ENCODE measurements at regions not wholly inside any gene's neighbourhood (a gene's known extent, or its start where the extent isn't known, plus 50 kb on each side); places are given as distances from the start of the nearest gene placed in this dataset.
"Not testable (repeated sequence)": the region's sequence is repeated elsewhere in the genome, so short reads cannot be mapped to it uniquely, and the experiment has no call there.

- DNase-seq: no peak
These were observed 133.8 kb upstream of the CLEC14A start for GRCh38 chr14:38389681-38390080.

GRCh38 chr14:38387821-38388220 is 131.9 kb upstream of the CLEC14A start:
- no peak for DNase-seq

- no peak for DNase-seq
These were observed 129.9 kb upstream of the CLEC14A start for GRCh38 chr14:38385836-38386235.

DNA sequence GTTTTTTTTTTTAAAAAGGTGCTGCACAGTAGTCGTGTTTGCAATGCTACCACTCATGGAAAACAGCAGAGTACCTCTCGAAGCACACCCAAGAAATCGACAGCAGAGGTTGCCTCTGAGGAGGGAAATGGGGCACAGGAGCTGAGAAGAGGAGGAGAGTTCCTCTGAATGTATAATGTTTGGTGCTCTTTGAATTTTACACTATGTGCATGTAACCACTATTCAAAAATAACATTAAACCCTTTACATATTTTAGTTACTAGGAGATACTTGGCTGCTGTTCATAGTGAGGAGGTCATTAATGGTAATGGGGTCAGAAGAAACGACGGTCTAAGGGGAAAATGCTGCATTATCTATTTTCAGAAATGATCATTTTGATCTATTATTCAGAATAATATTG is 129.4 kb upstream of the CLEC14A start:
- no peak for DNase-seq

DNA sequence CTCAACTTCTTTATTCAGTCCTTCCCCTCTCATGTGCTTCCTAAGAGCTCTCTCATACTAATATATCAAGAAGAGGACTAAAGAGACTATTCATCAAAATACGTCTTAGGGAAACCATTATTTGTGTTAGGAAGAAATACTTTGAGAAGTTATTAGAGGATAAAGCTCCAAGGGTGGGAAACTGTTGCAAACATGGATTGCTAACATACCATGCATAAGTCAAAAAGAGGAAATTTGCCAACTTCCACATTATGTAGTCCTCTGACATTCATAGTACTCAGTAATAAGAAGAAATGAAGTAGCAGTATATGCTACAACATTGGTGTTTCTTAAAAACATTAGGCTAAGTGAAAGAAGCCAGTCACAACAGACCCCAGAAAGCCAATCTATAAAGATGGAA is 128.8 kb upstream of the CLEC14A start:
- no peak for DNase-seq

GRCh38 chr14:38367922-38368321 is 112.0 kb upstream of the CLEC14A start:
- DNase-seq: no peak

- DNase-seq: no peak
These were observed 110.5 kb upstream of the CLEC14A start for GRCh38 chr14:38366374-38366773.

- DNase-seq: no peak
These were observed 107.3 kb upstream of the CLEC14A start for GRCh38 chr14:38363217-38363616.

GRCh38 chr14:38357557-38357956 is 101.7 kb upstream of the CLEC14A start:
- no peak for DNase-seq

GRCh38 chr14:38355473-38355872 is 99.6 kb upstream of the CLEC14A start:
- not testable (repeated sequence) for DNase-seq

DNA sequence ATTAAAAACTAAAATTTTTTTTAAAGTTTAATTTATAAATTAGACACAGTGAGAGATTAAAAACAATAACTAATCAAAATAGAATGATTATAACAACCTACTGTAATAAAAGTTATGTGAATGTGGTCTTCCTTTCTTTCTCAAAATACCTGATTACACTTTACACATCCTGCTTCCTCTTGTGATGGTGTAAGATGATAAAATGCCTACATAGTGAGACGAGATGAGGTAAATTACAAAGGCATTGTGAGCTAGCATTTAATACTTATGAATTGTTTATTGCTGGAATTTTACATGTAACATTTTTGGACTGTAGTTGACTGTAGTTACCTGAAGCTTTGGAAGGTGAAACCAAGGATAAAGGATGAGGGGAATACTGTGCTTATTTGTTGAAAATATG is 94.2 kb upstream of the CLEC14A start:
- no peak for DNase-seq

DNA sequence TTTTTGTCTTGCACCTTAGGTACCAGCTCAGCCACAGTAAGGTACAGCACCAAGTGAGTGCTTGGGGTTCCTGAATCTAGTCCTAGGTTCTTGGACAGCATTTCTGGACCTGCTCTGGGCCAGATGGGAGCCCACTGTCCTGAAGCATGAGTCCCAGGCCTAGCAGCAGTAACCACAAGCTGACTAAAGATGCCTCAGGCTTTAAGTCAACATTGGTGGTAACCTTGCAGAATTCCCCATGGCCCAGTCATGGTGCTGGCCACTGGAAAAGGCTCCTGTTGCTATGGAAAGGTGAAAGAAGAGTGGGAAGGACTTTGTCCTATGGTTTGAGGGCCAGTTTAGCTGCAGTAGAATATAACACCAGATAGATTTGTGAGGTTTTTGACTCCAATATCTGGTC is 86.9 kb upstream of the CLEC14A start:
- no peak for DNase-seq

DNA sequence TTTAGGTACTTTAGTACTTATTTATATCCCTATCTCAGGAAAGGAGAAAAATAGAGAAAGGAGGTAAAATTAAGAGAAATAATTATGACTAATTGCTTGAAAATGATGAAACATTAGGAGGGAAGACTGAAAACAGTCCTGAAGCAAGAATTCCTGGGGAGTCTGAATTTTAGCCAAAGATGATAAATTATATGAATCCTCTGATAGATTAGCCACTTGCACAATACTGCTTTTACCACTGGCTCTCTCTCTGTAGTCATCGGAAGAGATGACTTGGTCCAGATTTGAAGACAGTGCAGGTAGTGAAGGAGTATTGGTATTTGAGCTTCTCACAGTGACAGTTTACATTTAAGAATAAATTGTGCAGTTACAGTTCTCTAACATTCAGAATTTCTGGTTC is 83.8 kb upstream of the CLEC14A start:
- no peak for DNase-seq

- no peak for DNase-seq
These were observed 80.4 kb upstream of the CLEC14A start for GRCh38 chr14:38336298-38336697.

DNA sequence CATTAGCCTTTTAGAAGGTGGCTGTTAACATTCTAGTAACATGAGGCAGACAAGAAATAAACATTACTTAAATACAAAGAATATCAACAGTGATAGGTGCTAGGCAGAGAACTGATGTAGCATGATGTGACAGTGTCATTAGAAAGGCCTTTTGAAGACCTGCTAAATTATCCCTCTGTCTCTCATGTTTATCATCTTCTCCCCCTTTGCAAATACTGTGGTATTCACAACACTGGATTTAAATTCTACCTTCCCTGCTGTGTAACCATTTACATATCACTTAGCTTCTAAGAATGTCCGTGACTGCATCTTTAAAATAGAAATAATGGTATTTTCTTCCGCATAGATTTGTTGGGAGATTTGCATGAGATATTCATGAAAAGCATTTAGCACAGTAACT is 74.4 kb upstream of the CLEC14A start:
- no peak for DNase-seq

DNA sequence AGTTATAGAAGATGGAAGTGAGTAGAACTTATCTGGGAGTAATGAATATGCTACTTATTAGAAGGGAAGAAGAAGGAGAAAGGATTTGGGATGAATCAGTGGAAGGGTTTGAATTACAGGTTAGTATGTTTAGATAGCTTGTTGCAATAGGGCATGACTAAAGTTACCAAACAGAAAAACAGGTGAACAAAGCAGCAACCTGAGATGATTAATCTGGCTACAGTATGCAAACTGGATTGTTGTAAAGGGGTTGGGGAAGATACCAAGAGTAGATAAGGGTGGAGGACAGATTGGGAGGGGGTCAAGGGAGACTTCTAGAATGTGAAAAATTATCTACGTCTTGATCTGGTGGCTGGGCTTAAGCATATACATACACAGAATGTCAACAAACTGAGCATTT is 73.4 kb upstream of the CLEC14A start:
- no peak for DNase-seq

GRCh38 chr14:38316922-38317321 is 61.0 kb upstream of the CLEC14A start:
- DNase-seq: no peak

DNA sequence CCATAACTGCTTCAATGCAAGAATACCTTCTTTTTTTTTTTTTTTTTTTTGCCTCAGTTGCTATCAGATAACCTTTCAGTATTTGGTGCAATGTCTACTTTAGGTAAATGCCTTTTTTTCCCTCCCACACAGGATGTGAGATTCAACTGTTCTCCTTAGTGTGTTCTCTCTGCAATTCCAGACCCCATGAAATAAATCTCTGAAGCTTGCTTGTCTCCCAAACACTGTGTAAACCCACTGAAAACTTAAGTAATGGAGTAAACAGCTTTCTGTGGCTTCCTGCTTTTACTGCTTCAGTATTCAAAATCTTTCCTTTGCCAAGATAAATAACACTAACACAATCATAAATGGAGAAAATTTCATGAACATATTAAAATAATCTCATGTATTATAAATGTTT is 55.8 kb upstream of the CLEC14A start:
- no peak for DNase-seq

GRCh38 chr14:38310420-38310995 is 54.6 kb upstream of the CLEC14A start:
- DNase-seq: no peak

- no peak for DNase-seq
These were observed 53.8 kb upstream of the CLEC14A start for GRCh38 chr14:38309522-38310277.
